Activated naive CD8-positive, alpha-beta T cell treated with anti-CD3 and anti-CD28 coated beads, Interleukin-2, amount 50 U/mL, for 24 hours (primary cell): ENCODE measurements at regions not wholly inside any gene's neighbourhood (a gene's known extent, or its start where the extent isn't known, plus 50 kb on each side); places are given as distances from the start of the nearest gene placed in this dataset.
A peak's percentile ranks its signal among the peaks of the same experiment; 100 is the strongest.

Experiments
- ATAC-seq: fragments of 150-1000 bp; cut with Tn5 transposase; one replicate; pipeline ENCODE4 v1.10.0; 2021
- DNase-seq: peaks from one replicate; pipeline ENCODE4 v3.0.0; 2021
- H3K27ac Mint-ChIP-seq: one replicate; pipeline ENCODE4 v1.8.0; 2021; ENCODE audit warnings: mild to moderate bottlenecking, mixed read lengths
- H3K27me3 Mint-ChIP-seq: one replicate; pipeline ENCODE4 v1.8.0; 2021; ENCODE audit warnings: mixed read lengths
- H3K36me3 Mint-ChIP-seq: one replicate; pipeline ENCODE4 v1.8.0; 2021; ENCODE audit warnings: low read depth, mixed read lengths
- H3K4me1 Mint-ChIP-seq: one replicate; pipeline ENCODE4 v1.8.0; 2021; ENCODE audit warnings: mixed read lengths
- H3K4me3 Mint-ChIP-seq: one replicate; pipeline ENCODE4 v1.8.0; 2021; ENCODE audit warnings: mild to moderate bottlenecking, moderate library complexity, mixed read lengths
- H3K9me3 Mint-ChIP-seq: one replicate; pipeline ENCODE4 v1.8.0; 2021; ENCODE audit warnings: mixed read lengths

- Mint-ChIP-seq H3K27me3 (peaks cover 3% of the 10 kb centered on the region), H3K4me3 (no peak overlapping the region), H3K9me3 (no peaks in the 10 kb centered on the region), H3K36me3 (no peaks in the 10 kb centered on the region), H3K27ac (no peak overlapping the region), H3K4me1 (no peaks in the 10 kb centered on the region)
- DNase-seq (no peak), ATAC-seq (no peak)
Observed at GRCh38 chr2:129909651-129910418, 69.6 kb upstream of the RAB6C start.

- ATAC-seq: no peak
- no peaks in the 10 kb centered on the region for H3K9me3 Mint-ChIP-seq
- H3K4me3 Mint-ChIP-seq: no peak overlapping the region
Observed at GRCh38 chr2:129910446-129911362, 68.8 kb upstream of the RAB6C start.

GRCh38 chr2:129911363-129912065, 68.0 kb upstream of the RAB6C start:
- H3K4me1 Mint-ChIP-seq: no peaks in the 10 kb centered on the region
- no peak overlapping the region for H3K4me3 Mint-ChIP-seq
- no peaks in the 10 kb centered on the region for H3K9me3 Mint-ChIP-seq
- DNase-seq: no peak
- no peaks in the 10 kb centered on the region for H3K36me3 Mint-ChIP-seq
- no peak overlapping the region for H3K27ac Mint-ChIP-seq
- H3K27me3 Mint-ChIP-seq: no peaks in the 10 kb centered on the region
- no peak for ATAC-seq

More at GRCh38 chr2:129910446-129911362, 68.8 kb upstream of the RAB6C start:
- H3K27ac Mint-ChIP-seq: no peak overlapping the region
- no peaks in the 10 kb centered on the region for H3K4me1 Mint-ChIP-seq
- no peaks in the 10 kb centered on the region for H3K36me3 Mint-ChIP-seq
- H3K27me3 Mint-ChIP-seq: peaks cover 2% of the 10 kb centered on the region
- no peak for DNase-seq

GRCh38 chr2:129912066-129912820, 67.2 kb upstream of the RAB6C start:
- Mint-ChIP-seq H3K27me3 (no peaks in the 10 kb centered on the region), H3K4me1 (no peaks in the 10 kb centered on the region), H3K36me3 (no peaks in the 10 kb centered on the region), H3K4me3 (no peak overlapping the region), H3K9me3 (peaks cover 2% of the 10 kb centered on the region), H3K27ac (no peak overlapping the region)
- DNase-seq (no peak), ATAC-seq (no peak)

- H3K27me3 Mint-ChIP-seq: no peaks in the 10 kb centered on the region
- H3K36me3 Mint-ChIP-seq: no peaks in the 10 kb centered on the region
- H3K4me1 Mint-ChIP-seq: no peaks in the 10 kb centered on the region
- H3K27ac Mint-ChIP-seq: no peak overlapping the region
- H3K4me3 Mint-ChIP-seq: no peak overlapping the region
- peaks cover 9% of the 10 kb centered on the region for H3K9me3 Mint-ChIP-seq
- no peak for ATAC-seq
- DNase-seq: no peak
Observed at GRCh38 chr2:129912871-129913694, 66.4 kb upstream of the RAB6C start.

- no peak for ATAC-seq
- no peaks in the 10 kb centered on the region for H3K36me3 Mint-ChIP-seq
- H3K4me3 Mint-ChIP-seq: no peak overlapping the region
- H3K27me3 Mint-ChIP-seq: no peaks in the 10 kb centered on the region
- H3K9me3 Mint-ChIP-seq: peaks cover 17% of the 10 kb centered on the region
- DNase-seq: no peak
- no peaks in the 10 kb centered on the region for H3K4me1 Mint-ChIP-seq
- no peak overlapping the region for H3K27ac Mint-ChIP-seq
Observed at GRCh38 chr2:129913695-129914495, 65.6 kb upstream of the RAB6C start.

GRCh38 chr2:129914538-129915302, 64.7 kb upstream of the RAB6C start:
- ATAC-seq (no peak), DNase-seq (no peak)
- H3K27ac Mint-ChIP-seq: no peak overlapping the region
- H3K4me3 Mint-ChIP-seq: no peak overlapping the region
- H3K36me3 Mint-ChIP-seq: no peaks in the 10 kb centered on the region
- H3K4me1 Mint-ChIP-seq: no peaks in the 10 kb centered on the region
- H3K27me3 Mint-ChIP-seq: no peaks in the 10 kb centered on the region
- peaks cover 21% of the 10 kb centered on the region for H3K9me3 Mint-ChIP-seq

- Mint-ChIP-seq H3K4me3 (no peak overlapping the region), H3K9me3 (peaks cover 27% of the 10 kb centered on the region), H3K27ac (no peak overlapping the region), H3K27me3 (peaks cover 2% of the 10 kb centered on the region), H3K36me3 (no peaks in the 10 kb centered on the region), H3K4me1 (no peaks in the 10 kb centered on the region)
- DNase-seq (no peak), ATAC-seq (peak; percentile 16)
Observed at GRCh38 chr2:129915303-129915840, 64.1 kb upstream of the RAB6C start.

GRCh38 chr2:129918604-129919003, 60.9 kb upstream of the RAB6C start:
- DNase-seq: no peak
- H3K27ac Mint-ChIP-seq: no peak overlapping the region
- no peaks in the 10 kb centered on the region for H3K36me3 Mint-ChIP-seq
- no peak overlapping the region for H3K4me3 Mint-ChIP-seq
- peaks cover 2% of the 10 kb centered on the region for H3K4me1 Mint-ChIP-seq
- ATAC-seq: no peak
- peaks cover 21% of the 10 kb centered on the region for H3K27me3 Mint-ChIP-seq
- H3K9me3 Mint-ChIP-seq: peaks cover 32% of the 10 kb centered on the region

GRCh38 chr2:129922571-129923264, 56.7 kb upstream of the RAB6C start:
- DNase-seq (no peak), ATAC-seq (no peak)
- Mint-ChIP-seq H3K4me3 (no peak overlapping the region), H3K36me3 (no peaks in the 10 kb centered on the region), H3K9me3 (peaks cover 25% of the 10 kb centered on the region), H3K27me3 (peaks cover 38% of the 10 kb centered on the region), H3K27ac (no peak overlapping the region), H3K4me1 (peaks cover 5% of the 10 kb centered on the region)

GRCh38 chr2:129923265-129924091, 56.0 kb upstream of the RAB6C start:
- Mint-ChIP-seq H3K27me3 (peaks cover 38% of the 10 kb centered on the region), H3K9me3 (peaks cover 18% of the 10 kb centered on the region), H3K36me3 (no peaks in the 10 kb centered on the region), H3K4me3 (no peak overlapping the region), H3K4me1 (peaks cover 5% of the 10 kb centered on the region), H3K27ac (no peak overlapping the region)
- peak; percentile 28 for DNase-seq
- ATAC-seq: peak; percentile 36
